ENCODE measurements at regions not wholly inside any gene's neighbourhood (a gene's known extent, or its start where the extent isn't known, plus 50 kb on each side); places are given as distances from the start of the nearest gene placed in this dataset.

- TF ChIP-seq CTCF (IDR thresholded peaks at IDR 0.05; ENCODE audit: insufficient read depth, low read depth, low read length) (no peak), EZH2 (IDR thresholded peaks at IDR 0.05; ENCODE audit: insufficient read depth, low read length) (no peak)
Observed at GRCh38 chr4:7141151-7141834, 51.0 kb upstream of the SORCS2 start.

All from astrocyte (in vitro differentiated cells and primary cell).